Adrenal gland (tissue), 9 donors: ENCODE measurements at regions not wholly inside any gene's neighbourhood (a gene's known extent, or its start where the extent isn't known, plus 50 kb on each side); places are given as distances from the start of the nearest gene placed in this dataset.

Source experiments
- DNase-seq, 7 donors: peaks; one replicate each; pipeline ENCODE4 v3.0.0-alpha.2; 2019 to 2020
- H3K27ac ChIP-seq, 5 donors: fragments of 200-600 bp; sonication (generic) in 4 of 5; 1 replicate in 3 of 5; 2 replicates in 2 of 5; pipeline versions ENCODE4 v1.5.1 to v1.8.0; 2016 to 2020; ENCODE audit warnings: mild to moderate bottlenecking in 1 of 5
- H3K27me3 ChIP-seq: fragments of 200-600 bp; 2 replicates; pipeline ENCODE4 v1.8.0; 2021
- H3K36me3 ChIP-seq, 2 donors: fragments of 200-600 bp; replicated peaks in 1 of 2; 1 replicate in 1 of 2; 2 replicates in 1 of 2; pipeline versions ENCODE4 v1.5.1 to v1.8.0; 2018 to 2022
- H3K4me1 ChIP-seq, 2 donors: fragments of 200-600 bp; replicated peaks in 1 of 2; 1 replicate in 1 of 2; 2 replicates in 1 of 2; pipeline versions ENCODE4 v1.5.1 to v1.8.0; 2018 to 2021
- H3K4me3 ChIP-seq, 4 donors: fragments of 200-600 bp; sonication (generic) in 3 of 4; one replicate each; pipeline ENCODE4 v1.5.1; 2016 to 2018
- H3K9me3 ChIP-seq, 3 donors: fragments of 200-600 bp; sonication (generic) in 1 of 3; replicated peaks in 1 of 3; 1 replicate in 2 of 3; 2 replicates in 1 of 3; pipeline versions ENCODE4 v1.5.1 to v1.8.0; 2016 to 2021
- POLR2A ChIP-seq, 2 donors: fragments of 450-650 bp; IDR thresholded peaks; one replicate each; pipeline ENCODE4 v1.6.1; 2017; ENCODE audit warnings: antibody characterized with exemption in 2 of 2, mild to moderate bottlenecking in 2 of 2, moderate library complexity in 1 of 2
- WGBS, 4 donors: extraction: QIAGEN DNeasy Blood & Tissue Kit in 2 of 4; methylation state at CpG; one replicate each; pipeline versions ENCODE4 v1.1.5 to v1.1.7; 2013 to 2017; 5-methylcytosine and 5-hydroxymethylcytosine counted together
- intact Hi-C, 2 donors: fragments of 100-400 bp; cut with DNase I; formaldehyde crosslinking; loops; one replicate each; pipeline versions ENCODE4 v1.14.1 to v1.15.0; 2022 to 2023
- TF ChIP-seq, protein P1 (sequence below), 6 experiments: fragments of 450-650 bp in 4 of 6; fragments of 200-600 bp in 2 of 6; sonication (generic) in 1 of 6; IDR thresholded peaks; 1 replicate in 5 of 6; 2 replicates in 1 of 6; pipeline versions ENCODE4 v1.5.1 to v1.8.0; 2016 to 2021; ENCODE audit warnings: antibody characterized with exemption in 6 of 6, mild to moderate bottlenecking in 2 of 6, moderate library complexity in 1 of 6
- donor health status: healthy with polysubstance abuse.
- donor health status: Bipolar disorder and iron deficiency.
- donor health status: DM: yes; HTN: yes; CAD: no.
- donor health status: DM: no; HTN: no; CAD: no.
- donor health status: DM: no; HTN: no; CAD: no.

- 72 to 84% (median 79%) methylated on average over 4 of the region's 4 CpGs for WGBS, 4 donors
- Histone ChIP-seq H3K4me1 (no peaks in the 10 kb centered on the region), H3K27ac (no peak overlapping the region), H3K36me3 (no peaks in the 10 kb centered on the region), H3K4me3 (no peak overlapping the region), H3K9me3 (no peaks in the 10 kb centered on the region), H3K27me3 (no peaks in the 10 kb centered on the region)
- no peak for DNase-seq
- intact Hi-C loops: no loop called here
- TF ChIP-seq, protein P1, sequence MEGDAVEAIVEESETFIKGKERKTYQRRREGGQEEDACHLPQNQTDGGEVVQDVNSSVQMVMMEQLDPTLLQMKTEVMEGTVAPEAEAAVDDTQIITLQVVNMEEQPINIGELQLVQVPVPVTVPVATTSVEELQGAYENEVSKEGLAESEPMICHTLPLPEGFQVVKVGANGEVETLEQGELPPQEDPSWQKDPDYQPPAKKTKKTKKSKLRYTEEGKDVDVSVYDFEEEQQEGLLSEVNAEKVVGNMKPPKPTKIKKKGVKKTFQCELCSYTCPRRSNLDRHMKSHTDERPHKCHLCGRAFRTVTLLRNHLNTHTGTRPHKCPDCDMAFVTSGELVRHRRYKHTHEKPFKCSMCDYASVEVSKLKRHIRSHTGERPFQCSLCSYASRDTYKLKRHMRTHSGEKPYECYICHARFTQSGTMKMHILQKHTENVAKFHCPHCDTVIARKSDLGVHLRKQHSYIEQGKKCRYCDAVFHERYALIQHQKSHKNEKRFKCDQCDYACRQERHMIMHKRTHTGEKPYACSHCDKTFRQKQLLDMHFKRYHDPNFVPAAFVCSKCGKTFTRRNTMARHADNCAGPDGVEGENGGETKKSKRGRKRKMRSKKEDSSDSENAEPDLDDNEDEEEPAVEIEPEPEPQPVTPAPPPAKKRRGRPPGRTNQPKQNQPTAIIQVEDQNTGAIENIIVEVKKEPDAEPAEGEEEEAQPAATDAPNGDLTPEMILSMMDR (IDR thresholded peaks at IDR 0.05): no peak
- TF ChIP-seq POLR2A (IDR thresholded peaks at IDR 0.05): no peak
Measured at GRCh38 chr2:143901185-143901842, 618.6 kb downstream of the ZEB2 start.

DNA sequence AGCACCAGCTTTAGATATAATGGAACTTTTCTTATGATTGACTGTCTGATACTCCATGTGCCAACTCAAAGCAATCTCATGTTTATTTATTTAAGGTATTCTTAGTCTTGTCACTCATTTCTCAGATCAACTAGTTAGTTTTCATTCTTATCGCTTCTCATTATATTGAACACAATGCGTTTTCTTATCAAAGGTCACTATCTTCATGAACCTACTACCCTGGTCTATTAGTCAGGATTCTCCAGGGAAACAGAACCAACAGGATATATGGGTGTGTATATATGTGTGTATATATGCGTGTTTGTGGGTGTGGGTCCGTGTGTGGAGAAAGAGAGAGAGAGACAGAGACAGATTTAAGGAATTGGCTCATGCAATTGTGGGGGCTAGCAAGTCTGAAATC, 619.9 kb downstream of the ZEB2 start:
- Histone ChIP-seq H3K4me3 (no peak overlapping the region), H3K9me3 (no peaks in the 10 kb centered on the region), H3K27me3 (no peaks in the 10 kb centered on the region), H3K27ac (no peak overlapping the region), H3K36me3 (no peaks in the 10 kb centered on the region), H3K4me1 (no peaks in the 10 kb centered on the region)
- TF ChIP-seq, protein P1 (IDR thresholded peaks at IDR 0.05): no peak
- no peak for TF ChIP-seq POLR2A (IDR thresholded peaks at IDR 0.05)
- DNase-seq: no peak
- intact Hi-C loops: no loop called here
- WGBS, 4 donors: 84 to 93% (median 87%) methylated on average over 4 of the region's 4 CpGs

- Histone ChIP-seq H3K4me1 (no peaks in the 10 kb centered on the region), H3K27ac (no peak overlapping the region), H3K27me3 (no peaks in the 10 kb centered on the region), H3K9me3 (no peaks in the 10 kb centered on the region), H3K4me3 (no peak overlapping the region), H3K36me3 (no peaks in the 10 kb centered on the region)
- intact Hi-C loops: no loop called here
- 79 to 89% (median 84%) methylated on average over 3 of the region's 3 CpGs for WGBS, 4 donors
- TF ChIP-seq, protein P1 (IDR thresholded peaks at IDR 0.05): no peak
- no peak for TF ChIP-seq POLR2A (IDR thresholded peaks at IDR 0.05)
- no peak for DNase-seq
Measured at GRCh38 chr2:143893371-143893770, 626.5 kb downstream of the ZEB2 start.

DNA sequence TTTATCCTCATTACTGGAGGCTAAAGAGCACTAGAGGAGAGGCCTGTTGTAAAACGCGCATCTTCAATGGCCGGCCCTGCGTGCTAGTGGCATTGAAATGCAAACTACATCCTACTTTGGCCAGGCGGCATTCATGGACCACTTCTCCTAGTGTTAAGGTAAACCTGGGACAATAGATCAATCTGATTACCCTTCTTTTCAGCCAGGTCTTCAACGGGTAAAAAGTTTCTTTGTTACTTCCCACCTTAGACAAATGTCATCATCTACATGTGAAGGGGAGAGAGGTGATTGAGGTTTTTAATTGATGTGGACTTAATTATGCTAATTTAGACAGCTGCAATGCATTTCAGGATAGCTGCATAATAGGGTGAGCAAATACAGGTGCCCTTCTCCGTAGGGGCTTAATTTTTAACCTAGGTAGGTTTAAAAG, 628.0 kb downstream of the ZEB2 start:
- H3K9me3 ChIP-seq: no peaks in the 10 kb centered on the region
- intact Hi-C loops: no loop called here
- no peaks in the 10 kb centered on the region for H3K4me1 ChIP-seq
- DNase-seq: no peak
- no peak overlapping the region for H3K27ac ChIP-seq
- no peak overlapping the region for H3K4me3 ChIP-seq
- WGBS, 4 donors: 65 to 82% (median 73%) methylated on average over 7 of the region's 7 CpGs
- TF ChIP-seq, protein P1 (IDR thresholded peaks at IDR 0.05): no peak
- no peak for TF ChIP-seq POLR2A (IDR thresholded peaks at IDR 0.05)
- no peaks in the 10 kb centered on the region for H3K27me3 ChIP-seq
- no peaks in the 10 kb centered on the region for H3K36me3 ChIP-seq
